HepG2 (cell line): ENCODE measurements at regions not wholly inside any gene's neighbourhood (a gene's known extent, or its start where the extent isn't known, plus 50 kb on each side); places are given as distances from the start of the nearest gene placed in this dataset.
A peak's percentile ranks its signal among the peaks of the same experiment; 100 is the strongest.

Experiments
- AKNA ChIP-seq: sonication (generic); formaldehyde crosslinking; IDR thresholded peaks from 2 replicates; pipeline ENCODE4 v1.4.0; 2020; ENCODE audit warnings: missing genetic modification reagents, borderline replicate concordance
- BORCS8-MEF2B ChIP-seq: sonication (generic); formaldehyde crosslinking; IDR thresholded peaks from 2 replicates; pipeline ENCODE4 v1.8.0; 2022; ENCODE audit warnings: mild to moderate bottlenecking, missing genetic modification reagents
- GATAD1 ChIP-seq: IDR thresholded peaks from 2 replicates; pipeline ENCODE4 v1.6.1; 2016; ENCODE audit warnings: missing genetic modification reagents, missing compliant biosample characterization
- KDM3A ChIP-seq: IDR thresholded peaks from 2 replicates; pipeline ENCODE4 v1.6.1; 2018; ENCODE audit warnings: low read depth, missing compliant biosample characterization
- KLF9 ChIP-seq: IDR thresholded peaks from 2 replicates; pipeline ENCODE4 v1.6.1; 2016; ENCODE audit warnings: low read depth
- PAF1 ChIP-seq: IDR thresholded peaks from 2 replicates; pipeline ENCODE4 v1.6.1; 2016; ENCODE audit warnings: missing genetic modification reagents, missing compliant biosample characterization
- PCBP2 ChIP-seq: fragments of 200-400 bp; formaldehyde crosslinking; optimal IDR thresholded peaks from 2 replicates; pipeline ENCODE3; 2018; ENCODE audit warnings: low read length, low read depth; ENCODE audit not compliant: poor library complexity, severe bottlenecking
- TBL1XR1 ChIP-seq: fragments of 150-350 bp; IDR thresholded peaks from 2 replicates; pipeline ENCODE4 v1.6.1; 2014; ENCODE audit warnings: borderline replicate concordance, low read length; ENCODE audit not compliant: partially characterized antibody
- ZBTB21 ChIP-seq: sonication (generic); formaldehyde crosslinking; IDR thresholded peaks from 2 replicates; pipeline ENCODE4 v1.4.0; 2020; ENCODE audit warnings: missing genetic modification reagents
- ZFP36L1 ChIP-seq: sonication (generic); formaldehyde crosslinking; IDR thresholded peaks from 2 replicates; pipeline ENCODE4 v1.8.0; 2022; ENCODE audit warnings: mild to moderate bottlenecking, missing genetic modification reagents, moderate library complexity
- ZNF143 ChIP-seq: sonication (generic); formaldehyde crosslinking; IDR thresholded peaks from 2 replicates; pipeline ENCODE4 v1.4.0; 2020; ENCODE audit warnings: missing genetic modification reagents
- ZNF362 ChIP-seq: sonication (generic); formaldehyde crosslinking; IDR thresholded peaks from 2 replicates; pipeline ENCODE4 v1.4.0; 2020; ENCODE audit warnings: missing genetic modification reagents, mild to moderate bottlenecking, borderline replicate concordance
- ZNF44 ChIP-seq: sonication (generic); formaldehyde crosslinking; IDR thresholded peaks from 2 replicates; pipeline ENCODE4 v1.5.1; 2020; ENCODE audit warnings: mild to moderate bottlenecking, missing genetic modification reagents
- ZNF451 ChIP-seq: sonication (generic); formaldehyde crosslinking; IDR thresholded peaks from 2 replicates; pipeline ENCODE4 v1.5.0; 2020; ENCODE audit warnings: mild to moderate bottlenecking, missing genetic modification reagents
- TF ChIP-seq, protein P1 (sequence below): sonication (generic); formaldehyde crosslinking; IDR thresholded peaks from 2 replicates; pipeline ENCODE4 v1.4.0; 2020; ENCODE audit warnings: missing genetic modification reagents
- TF ChIP-seq, protein P2 (sequence below): sonication (generic); formaldehyde crosslinking; IDR thresholded peaks from 2 replicates; pipeline ENCODE4 v1.5.0; 2020; ENCODE audit warnings: missing genetic modification reagents, mild to moderate bottlenecking, borderline replicate concordance
- TF ChIP-seq, protein P3 (sequence below): sonication (generic); formaldehyde crosslinking; IDR thresholded peaks from 2 replicates; pipeline ENCODE4 v1.9.0; 2021; ENCODE audit warnings: missing genetic modification reagents, mild to moderate bottlenecking, borderline replicate concordance

GRCh38 chr10:46106410-46107255 lies 60.6 kb upstream of the MSMB start (continued):
- no peak for TF ChIP-seq PAF1
- TF ChIP-seq ZNF44 (CRISPR knock-in tag), result no peak
- no peak for TF ChIP-seq ZBTB21 (CRISPR knock-in tag)
- 0 out of 2 replicates have a peak, but pooled peaks have one; percentile 16 for TF ChIP-seq ZNF143 (CRISPR knock-in tag)
- 0 out of 2 replicates have a peak, but pooled peaks have one; percentile 32 for TF ChIP-seq ZNF451 (CRISPR knock-in tag)
- no peak for TF ChIP-seq ZNF362
- TF ChIP-seq, protein P1, sequence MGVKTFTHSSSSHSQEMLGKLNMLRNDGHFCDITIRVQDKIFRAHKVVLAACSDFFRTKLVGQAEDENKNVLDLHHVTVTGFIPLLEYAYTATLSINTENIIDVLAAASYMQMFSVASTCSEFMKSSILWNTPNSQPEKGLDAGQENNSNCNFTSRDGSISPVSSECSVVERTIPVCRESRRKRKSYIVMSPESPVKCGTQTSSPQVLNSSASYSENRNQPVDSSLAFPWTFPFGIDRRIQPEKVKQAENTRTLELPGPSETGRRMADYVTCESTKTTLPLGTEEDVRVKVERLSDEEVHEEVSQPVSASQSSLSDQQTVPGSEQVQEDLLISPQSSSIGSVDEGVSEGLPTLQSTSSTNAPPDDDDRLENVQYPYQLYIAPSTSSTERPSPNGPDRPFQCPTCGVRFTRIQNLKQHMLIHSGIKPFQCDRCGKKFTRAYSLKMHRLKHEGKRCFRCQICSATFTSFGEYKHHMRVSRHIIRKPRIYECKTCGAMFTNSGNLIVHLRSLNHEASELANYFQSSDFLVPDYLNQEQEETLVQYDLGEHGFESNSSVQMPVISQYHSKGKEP, result no peak
- TF ChIP-seq PCBP2, result no peak
- TF ChIP-seq BORCS8-MEF2B, result peak; percentile 59; the same call in 1 of the 2 replicates
- TF ChIP-seq GATAD1 (CRISPR knock-in tag), result peak; percentile 17; the same call in 1 of the 2 replicates
- no peak for TF ChIP-seq AKNA
- TF ChIP-seq KDM3A (CRISPR knock-in tag), result peak; percentile 74; the same call in 1 of the 2 replicates
- no peak for TF ChIP-seq TBL1XR1
- TF ChIP-seq, protein P2, sequence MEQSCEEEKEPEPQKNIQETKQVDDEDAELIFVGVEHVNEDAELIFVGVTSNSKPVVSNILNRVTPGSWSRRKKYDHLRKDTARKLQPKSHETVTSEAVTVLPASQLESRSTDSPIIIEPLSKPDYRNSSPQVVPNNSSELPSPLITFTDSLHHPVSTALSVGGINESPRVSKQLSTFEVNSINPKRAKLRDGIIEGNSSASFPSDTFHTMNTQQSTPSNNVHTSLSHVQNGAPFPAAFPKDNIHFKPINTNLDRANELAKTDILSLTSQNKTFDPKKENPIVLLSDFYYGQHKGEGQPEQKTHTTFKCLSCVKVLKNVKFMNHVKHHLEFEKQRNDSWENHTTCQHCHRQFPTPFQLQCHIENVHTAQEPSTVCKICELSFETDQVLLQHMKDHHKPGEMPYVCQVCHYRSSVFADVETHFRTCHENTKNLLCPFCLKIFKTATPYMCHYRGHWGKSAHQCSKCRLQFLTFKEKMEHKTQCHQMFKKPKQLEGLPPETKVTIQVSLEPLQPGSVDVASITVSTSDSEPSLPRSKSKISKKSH (CRISPR knock-in tag), result peak; percentile 84; the same call in 1 of the 2 replicates
- TF ChIP-seq, protein P3, sequence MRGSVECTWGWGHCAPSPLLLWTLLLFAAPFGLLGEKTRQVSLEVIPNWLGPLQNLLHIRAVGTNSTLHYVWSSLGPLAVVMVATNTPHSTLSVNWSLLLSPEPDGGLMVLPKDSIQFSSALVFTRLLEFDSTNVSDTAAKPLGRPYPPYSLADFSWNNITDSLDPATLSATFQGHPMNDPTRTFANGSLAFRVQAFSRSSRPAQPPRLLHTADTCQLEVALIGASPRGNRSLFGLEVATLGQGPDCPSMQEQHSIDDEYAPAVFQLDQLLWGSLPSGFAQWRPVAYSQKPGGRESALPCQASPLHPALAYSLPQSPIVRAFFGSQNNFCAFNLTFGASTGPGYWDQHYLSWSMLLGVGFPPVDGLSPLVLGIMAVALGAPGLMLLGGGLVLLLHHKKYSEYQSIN (CRISPR knock-in tag), result 0 out of 2 replicates have a peak, but pooled peaks have one; percentile 42
- TF ChIP-seq ZFP36L1 (CRISPR knock-in tag), result no peak
- no peak for TF ChIP-seq KLF9 (CRISPR knock-in tag)
